Fibroblast of lung (primary cell): ENCODE measurements at regions not wholly inside any gene's neighbourhood (a gene's known extent, or its start where the extent isn't known, plus 50 kb on each side); places are given as distances from the start of the nearest gene placed in this dataset.

Source experiments
- EZH2 ChIP-seq: IDR thresholded peaks from 2 replicates; pipeline ENCODE4 v1.5.1; 2012; ENCODE audit warnings: low read length, control low read depth, mild to moderate bottlenecking; ENCODE audit errors: missing control alignments
- TF ChIP-seq, protein P1 (sequence below), 2 donors: IDR thresholded peaks in 1 of 2; conservative IDR thresholded peaks in 1 of 2; 1 replicate in 1 of 2; 2 replicates in 1 of 2; pipeline ENCODE4 v1.5.1; 2011 to 2012; ENCODE audit warnings: low read length in 2 of 2, control low read depth in 1 of 2, inconsistent platforms in 1 of 2, low read depth in 1 of 2, mild to moderate bottlenecking in 1 of 2

- TF ChIP-seq EZH2 = no peak
- TF ChIP-seq, protein P1, sequence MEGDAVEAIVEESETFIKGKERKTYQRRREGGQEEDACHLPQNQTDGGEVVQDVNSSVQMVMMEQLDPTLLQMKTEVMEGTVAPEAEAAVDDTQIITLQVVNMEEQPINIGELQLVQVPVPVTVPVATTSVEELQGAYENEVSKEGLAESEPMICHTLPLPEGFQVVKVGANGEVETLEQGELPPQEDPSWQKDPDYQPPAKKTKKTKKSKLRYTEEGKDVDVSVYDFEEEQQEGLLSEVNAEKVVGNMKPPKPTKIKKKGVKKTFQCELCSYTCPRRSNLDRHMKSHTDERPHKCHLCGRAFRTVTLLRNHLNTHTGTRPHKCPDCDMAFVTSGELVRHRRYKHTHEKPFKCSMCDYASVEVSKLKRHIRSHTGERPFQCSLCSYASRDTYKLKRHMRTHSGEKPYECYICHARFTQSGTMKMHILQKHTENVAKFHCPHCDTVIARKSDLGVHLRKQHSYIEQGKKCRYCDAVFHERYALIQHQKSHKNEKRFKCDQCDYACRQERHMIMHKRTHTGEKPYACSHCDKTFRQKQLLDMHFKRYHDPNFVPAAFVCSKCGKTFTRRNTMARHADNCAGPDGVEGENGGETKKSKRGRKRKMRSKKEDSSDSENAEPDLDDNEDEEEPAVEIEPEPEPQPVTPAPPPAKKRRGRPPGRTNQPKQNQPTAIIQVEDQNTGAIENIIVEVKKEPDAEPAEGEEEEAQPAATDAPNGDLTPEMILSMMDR (conservative IDR thresholded peaks at IDR 0.05 in 1 of 2, IDR thresholded peaks at IDR 0.05 in 1 of 2; ENCODE audit: low read depth in 1 of 2, low read length in 2 of 2) = no peak
These were observed 677.8 kb downstream of the TSN start for GRCh38 chr2:122433123-122433754.
